ENCODE measurements at regions not wholly inside any gene's neighbourhood (a gene's known extent, or its start where the extent isn't known, plus 50 kb on each side); places are given as distances from the start of the nearest gene placed in this dataset.

DNA sequence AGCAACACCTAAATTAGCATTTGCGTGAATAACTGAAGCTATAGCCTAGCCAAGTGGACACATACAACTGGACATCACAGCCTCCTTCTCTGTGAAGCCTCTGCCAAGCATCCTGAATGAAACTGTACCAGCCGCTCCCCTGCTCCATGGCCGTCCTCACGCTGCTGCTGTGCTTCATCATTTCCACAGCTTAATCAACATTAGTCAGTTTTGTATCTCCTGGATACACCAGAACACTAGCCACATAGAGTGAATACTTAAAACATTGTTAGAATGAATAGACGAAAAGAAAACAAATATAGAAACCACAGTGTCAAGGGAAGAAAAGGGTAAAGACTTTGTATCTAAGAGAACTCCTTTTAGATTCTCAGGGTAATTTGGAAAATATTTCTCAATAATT lies 1526.9 kb downstream of the EFNB2 start:
- Histone ChIP-seq H3K4me2 (ENCODE audit: insufficient read depth, low read length) (no peak overlapping the region), H3K36me3 (ENCODE audit: insufficient read depth, low read length) (no peaks in the 10 kb centered on the region), H3K79me2 (ENCODE audit: insufficient read depth, low read length) (no peaks in the 10 kb centered on the region), H3K9me3 (ENCODE audit: low read depth, low read length) (no peaks in the 10 kb centered on the region), H3K27me3 (ENCODE audit: insufficient read depth, low read length) (no peaks in the 10 kb centered on the region), H3K4me3 (ENCODE audit: insufficient read depth, low read length) (no peak overlapping the region), H3K4me1 (ENCODE audit: insufficient read depth, low read length) (no peaks in the 10 kb centered on the region), H3K27ac (ENCODE audit: low read depth, low read length) (no peak overlapping the region), H2AFZ (ENCODE audit: low read length) (no peak overlapping the region), H4K20me1 (ENCODE audit: insufficient read depth, low read length) (no peaks in the 10 kb centered on the region)
- DNase-seq (ENCODE audit: insufficient read length, low spot score, missing footprints) = no peak
- TF ChIP-seq CTCF (IDR thresholded peaks at IDR 0.05; ENCODE audit: extremely low read depth, low read depth, low read length) = no peak

GRCh38 chr13:105007166-105007808 lies 1528.2 kb downstream of the EFNB2 start:
- Histone ChIP-seq H3K27ac (ENCODE audit: low read depth, low read length) (no peak overlapping the region), H4K20me1 (ENCODE audit: insufficient read depth, low read length) (no peaks in the 10 kb centered on the region), H3K4me2 (ENCODE audit: insufficient read depth, low read length) (no peak overlapping the region), H3K79me2 (ENCODE audit: insufficient read depth, low read length) (no peaks in the 10 kb centered on the region), H3K36me3 (ENCODE audit: insufficient read depth, low read length) (no peaks in the 10 kb centered on the region), H2AFZ (ENCODE audit: low read length) (no peak overlapping the region), H3K27me3 (ENCODE audit: insufficient read depth, low read length) (no peaks in the 10 kb centered on the region), H3K4me3 (ENCODE audit: insufficient read depth, low read length) (no peak overlapping the region), H3K4me1 (ENCODE audit: insufficient read depth, low read length) (no peaks in the 10 kb centered on the region), H3K9me3 (ENCODE audit: low read depth, low read length) (no peaks in the 10 kb centered on the region)
- no peak for DNase-seq (ENCODE audit: insufficient read length, low spot score, missing footprints)
- no peak for TF ChIP-seq CTCF (IDR thresholded peaks at IDR 0.05; ENCODE audit: extremely low read depth, low read depth, low read length)

DNA sequence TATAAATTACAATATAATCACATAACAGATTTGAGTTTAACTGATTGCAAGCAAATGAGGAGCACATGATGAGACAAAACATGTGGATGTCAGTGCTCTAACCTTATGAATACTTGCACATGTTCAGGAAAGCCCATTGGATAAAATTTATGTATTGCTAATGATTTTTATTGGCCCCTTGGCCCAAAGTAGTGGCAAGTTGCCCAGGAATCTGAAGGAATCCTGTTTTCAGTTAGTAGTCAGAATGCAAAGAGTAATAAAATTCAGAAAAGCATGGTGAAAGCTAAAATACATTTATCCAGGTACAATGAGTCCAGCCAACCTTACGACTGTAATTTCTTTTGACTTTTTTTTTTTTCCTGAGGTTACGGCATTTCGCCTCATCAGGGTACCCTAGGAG lies 1539.4 kb downstream of the EFNB2 start:
- Histone ChIP-seq H2AFZ (ENCODE audit: low read length) (no peak overlapping the region), H3K79me2 (ENCODE audit: insufficient read depth, low read length) (no peaks in the 10 kb centered on the region), H3K4me2 (ENCODE audit: insufficient read depth, low read length) (no peak overlapping the region), H3K36me3 (ENCODE audit: insufficient read depth, low read length) (no peaks in the 10 kb centered on the region), H3K4me1 (ENCODE audit: insufficient read depth, low read length) (no peaks in the 10 kb centered on the region), H3K9me3 (ENCODE audit: low read depth, low read length) (no peaks in the 10 kb centered on the region), H3K27me3 (ENCODE audit: insufficient read depth, low read length) (no peaks in the 10 kb centered on the region), H3K27ac (ENCODE audit: low read depth, low read length) (no peak overlapping the region), H3K4me3 (ENCODE audit: insufficient read depth, low read length) (no peak overlapping the region), H4K20me1 (ENCODE audit: insufficient read depth, low read length) (no peaks in the 10 kb centered on the region)
- DNase-seq (ENCODE audit: insufficient read length, low spot score, missing footprints) = no peak
- TF ChIP-seq CTCF (IDR thresholded peaks at IDR 0.05; ENCODE audit: extremely low read depth, low read depth, low read length) = no peak

DNA sequence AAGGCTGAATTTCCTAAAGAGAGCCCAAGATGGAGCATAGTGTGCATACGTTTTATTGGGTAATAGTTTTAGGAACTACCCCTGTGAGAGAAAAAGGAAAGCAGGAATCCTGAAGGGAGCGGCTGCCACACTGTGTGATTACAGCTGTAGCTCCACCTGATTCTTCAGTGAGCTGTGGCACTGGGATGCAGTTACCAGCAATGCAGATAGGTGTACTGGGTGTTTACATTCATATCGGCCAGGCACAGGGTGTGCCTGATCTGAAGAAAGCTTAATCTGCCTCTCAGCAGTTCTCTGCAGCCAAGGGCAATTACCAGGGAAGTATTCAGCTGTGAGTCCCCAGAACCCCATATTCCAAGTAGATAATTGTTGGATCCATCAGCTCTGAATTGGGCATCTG lies 1541.8 kb downstream of the EFNB2 start:
- H3K36me3 ChIP-seq (ENCODE audit: insufficient read depth, low read length) = no peaks in the 10 kb centered on the region
- no peak overlapping the region for H3K4me3 ChIP-seq (ENCODE audit: insufficient read depth, low read length)
- H3K4me1 ChIP-seq (ENCODE audit: insufficient read depth, low read length) = no peaks in the 10 kb centered on the region
- H3K79me2 ChIP-seq (ENCODE audit: insufficient read depth, low read length) = no peaks in the 10 kb centered on the region
- H4K20me1 ChIP-seq (ENCODE audit: insufficient read depth, low read length) = no peaks in the 10 kb centered on the region
- H3K27me3 ChIP-seq (ENCODE audit: insufficient read depth, low read length) = no peaks in the 10 kb centered on the region
- no peak for TF ChIP-seq CTCF (IDR thresholded peaks at IDR 0.05; ENCODE audit: extremely low read depth, low read depth, low read length)
- no peak for DNase-seq (ENCODE audit: insufficient read length, low spot score, missing footprints)
- no peak overlapping the region for H3K27ac ChIP-seq (ENCODE audit: low read depth, low read length)
- H3K9me3 ChIP-seq (ENCODE audit: low read depth, low read length) = no peaks in the 10 kb centered on the region
- no peak overlapping the region for H3K4me2 ChIP-seq (ENCODE audit: insufficient read depth, low read length)
- no peak overlapping the region for H2AFZ ChIP-seq (ENCODE audit: low read length)

Data from osteoblast (primary cell).